B cell (primary cell): ENCODE measurements at regions not wholly inside any gene's neighbourhood (a gene's known extent, or its start where the extent isn't known, plus 50 kb on each side); places are given as distances from the start of the nearest gene placed in this dataset.

Source experiments
- ATAC-seq: fragments of 200-7000 bp; cut with Tn5 transposase; one replicate; pipeline ENCODE4 v1.10.0; 2021; ENCODE audit warnings: low read depth, mild to moderate bottlenecking, moderate number of reproducible peaks, moderate library complexity
- CTCF ChIA-PET: fragments of 350-600 bp; sonication (Branson Sonifier 250); formaldehyde crosslinking; loops from one replicate; lab custom pipeline; 2021; ENCODE audit warnings: antibody characterized with exemption, inconsistent platforms; lab: Charles Lee
- POLR2A ChIA-PET: fragments of 350-600 bp; sonication (Branson Sonifier 250); formaldehyde crosslinking; loops from one replicate; lab custom pipeline; 2021; ENCODE audit warnings: antibody characterized with exemption; lab: Charles Lee
- DNase-seq: peaks from one replicate; pipeline ENCODE4 v3.0.0; 2013
- H2AFZ ChIP-seq: 2 replicates; pipeline ENCODE4 v1.6.1; 2012; ENCODE audit warnings: mild to moderate bottlenecking, low read depth, low read length; ENCODE audit not compliant: insufficient read depth, poor library complexity, severe bottlenecking
- H3K27ac ChIP-seq, 2 donors: 1 replicate in 1 of 2; 2 replicates in 1 of 2; pipeline ENCODE4 v1.5.1; 2012 to 2013; ENCODE audit warnings: low read length in 2 of 2, mild to moderate bottlenecking in 2 of 2, moderate library complexity in 1 of 2
- H3K27me3 ChIP-seq, 4 experiments: fragments of 200-600 bp in 1 of 4; sonication (generic) in 1 of 4; replicated peaks in 1 of 4; 1 replicate in 2 of 4; 2 replicates in 2 of 4; pipeline versions ENCODE4 v1.6.1 to v1.7.0; 2013 to 2016; ENCODE audit warnings: low read length in 3 of 4, mild to moderate bottlenecking in 2 of 4, mixed read lengths in 1 of 4, moderate library complexity in 1 of 4; ENCODE audit not compliant: insufficient read depth in 4 of 4, control insufficient read depth in 3 of 4; ENCODE audit errors: control extremely low read depth in 1 of 4
- H3K36me3 ChIP-seq, 2 experiments: replicated peaks in 1 of 2; 1 replicate in 1 of 2; 2 replicates in 1 of 2; pipeline versions ENCODE4 v1.6.1 to v1.7.1; 2013; ENCODE audit warnings: low read length in 1 of 2; ENCODE audit not compliant: insufficient read depth in 2 of 2, control insufficient read depth in 1 of 2; ENCODE audit errors: control extremely low read depth in 1 of 2, extremely low read depth in 1 of 2
- H3K4me1 ChIP-seq, 2 donors: fragments of 200-600 bp in 1 of 2; sonication (generic) in 1 of 2; 1 replicate in 1 of 2; 2 replicates in 1 of 2; pipeline versions ENCODE4 v1.5.1 to v1.6.1; 2013 to 2017; ENCODE audit warnings: low read length in 2 of 2; ENCODE audit not compliant: control insufficient read depth in 2 of 2, insufficient read depth in 2 of 2
- H3K4me2 ChIP-seq: replicated peaks from 2 replicates; pipeline ENCODE3; 2012; ENCODE audit warnings: mild to moderate bottlenecking, low read depth, low read length; ENCODE audit not compliant: poor library complexity, severe bottlenecking
- H3K4me3 ChIP-seq, 5 experiments: fragments of 200-600 bp in 1 of 5; sonication (generic) in 1 of 5; 1 replicate in 3 of 5; 2 replicates in 2 of 5; pipeline versions ENCODE4 v1.5.1 to v1.7.0; 2011 to 2016; ENCODE audit warnings: low read length in 4 of 5, mild to moderate bottlenecking in 4 of 5, low read depth in 2 of 5, control low read depth in 1 of 5, moderate library complexity in 1 of 5; ENCODE audit not compliant: insufficient read depth in 1 of 5; ENCODE audit errors: control extremely low read depth in 1 of 5, extremely low read depth in 1 of 5
- H3K79me2 ChIP-seq: fragments of 200-600 bp; sonication (generic); one replicate; pipeline ENCODE4 v1.6.0; 2016; ENCODE audit warnings: low read length; ENCODE audit not compliant: control insufficient read depth, insufficient read depth
- H3K9ac ChIP-seq: fragments of 200-600 bp; sonication (generic); 2 replicates; pipeline ENCODE4 v1.6.1; 2017; ENCODE audit warnings: mild to moderate bottlenecking, low read length, moderate library complexity
- H3K9me3 ChIP-seq, 3 donors: one replicate each; pipeline versions ENCODE4 v1.6.1 to v1.7.1; 2013; ENCODE audit warnings: low read length in 2 of 3; ENCODE audit not compliant: control insufficient read depth in 2 of 3, insufficient read depth in 1 of 3; ENCODE audit errors: control extremely low read depth in 1 of 3
- H4K20me1 ChIP-seq: 2 replicates; pipeline ENCODE4 v1.6.0; 2012; ENCODE audit warnings: mild to moderate bottlenecking, low read length; ENCODE audit not compliant: insufficient read depth, control insufficient read depth, poor library complexity, severe bottlenecking
- H3K27ac Mint-ChIP-seq: one replicate; pipeline ENCODE4 v1.8.0; 2021; ENCODE audit warnings: mixed read lengths
- H3K27me3 Mint-ChIP-seq: one replicate; pipeline ENCODE4 v1.8.0; 2021; ENCODE audit warnings: mixed read lengths
- H3K4me1 Mint-ChIP-seq: one replicate; pipeline ENCODE4 v1.8.0; 2021; ENCODE audit warnings: mixed read lengths
- H3K4me3 Mint-ChIP-seq: one replicate; pipeline ENCODE4 v1.8.0; 2021; ENCODE audit warnings: mixed read lengths
- H3K9me3 Mint-ChIP-seq: one replicate; pipeline ENCODE4 v1.8.0; 2022; ENCODE audit warnings: mixed read lengths; ENCODE audit not compliant: insufficient read depth
- CTCF ChIP-seq: fragments of 200-600 bp; IDR thresholded peaks from one replicate; pipeline ENCODE4 v1.8.0; 2022; ENCODE audit warnings: antibody characterized with exemption, mild to moderate bottlenecking
- EZH2 ChIP-seq: IDR thresholded peaks from 2 replicates; pipeline ENCODE4 v1.6.1; 2012; ENCODE audit warnings: borderline replicate concordance, low read depth, mild to moderate bottlenecking, moderate library complexity, low read length; ENCODE audit not compliant: insufficient read depth, poor library complexity, severe bottlenecking
- WGBS: methylation state at CpG from one replicate; pipeline ENCODE4 v1.1.5; 2013; ENCODE audit warnings: missing lambda C conversion rate; ENCODE audit not compliant: insufficient coverage; 5-methylcytosine and 5-hydroxymethylcytosine counted together
- intact Hi-C: fragments of 100-400 bp; cut with micrococcal nuclease; formaldehyde crosslinking; loops from one replicate; pipeline ENCODE4 v1.10.0; 2022

DNA sequence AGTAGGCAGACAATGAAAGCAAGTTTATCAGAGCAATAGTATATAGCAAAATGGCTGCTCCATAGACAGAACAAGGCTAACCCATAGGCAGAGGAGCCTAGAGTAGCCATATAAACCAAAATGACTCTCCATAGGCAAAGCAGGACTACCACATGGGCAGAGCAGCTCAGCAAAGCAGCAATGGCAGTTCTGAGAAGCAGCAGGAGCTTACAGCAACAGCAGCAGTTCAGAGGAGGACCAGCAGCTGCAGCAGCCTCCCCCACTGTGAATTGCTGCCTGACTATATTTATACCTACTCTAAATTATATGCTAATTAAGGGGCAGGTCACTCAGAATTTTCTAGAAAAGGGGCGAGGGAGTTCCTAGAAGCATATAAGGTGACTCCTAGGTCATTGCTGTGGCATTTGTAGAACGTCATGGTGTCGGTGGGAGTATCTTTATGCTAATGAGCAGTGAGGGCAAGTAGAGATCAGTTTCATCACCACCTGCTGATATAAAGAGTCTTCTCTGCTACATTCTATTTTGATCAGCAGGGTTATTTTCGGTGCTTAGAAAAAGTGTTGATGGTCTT, 1115.5 kb downstream of the DTWD2 start:
- no peaks in the 10 kb centered on the region for H3K4me1 Mint-ChIP-seq
- 92% methylated on average over 2 of the region's 4 CpGs for WGBS

DNA sequence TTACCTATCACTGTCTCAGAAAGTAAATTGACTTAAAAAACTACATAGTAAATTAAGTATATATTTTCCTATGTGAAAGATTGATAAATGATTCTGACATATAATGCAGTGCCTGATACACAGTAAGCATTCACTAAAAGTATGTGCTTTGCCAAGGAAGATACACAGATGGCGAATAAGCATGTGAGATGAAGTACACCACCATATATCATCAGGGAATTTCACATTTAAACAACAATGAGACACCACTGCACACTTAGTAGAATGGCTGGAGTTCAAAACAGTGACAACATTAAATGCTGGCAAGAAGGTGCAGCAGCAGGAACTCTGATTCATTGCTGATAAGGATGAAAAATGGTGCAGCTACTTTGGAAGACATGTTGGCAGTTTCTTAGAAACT, 1118.8 kb downstream of the DTWD2 start:
- no CpG with 5 or more reads among the region's 1 CpG for WGBS
- DNase-seq (no peak), ATAC-seq (no peak)
- Histone ChIP-seq H3K4me2 (no peak overlapping the region), H3K9me3 (peaks cover 0 to 4% (median 0%) of the 10 kb centered on the region in 3 donors), H3K36me3 (no peaks in the 10 kb centered on the region), H3K9ac (no peak overlapping the region), H3K27ac (no peak overlapping the region), H3K79me2 (no peaks in the 10 kb centered on the region), H3K4me3 (no peak overlapping the region), H3K4me1 (no peaks in the 10 kb centered on the region), H4K20me1 (no peaks in the 10 kb centered on the region), H2AFZ (no peak overlapping the region), H3K27me3 (no peaks in the 10 kb centered on the region)
- no peaks in the 10 kb centered on the region for H3K4me1 Mint-ChIP-seq
- ChIA-PET POLR2A (no interaction called here), CTCF (no interaction called here)
- no peaks in the 10 kb centered on the region for H3K27me3 Mint-ChIP-seq
- no peak overlapping the region for H3K27ac Mint-ChIP-seq
- intact Hi-C loops: no loop called here
- no peak for TF ChIP-seq EZH2
- TF ChIP-seq CTCF: no peak
- H3K9me3 Mint-ChIP-seq: no peaks in the 10 kb centered on the region
- H3K4me3 Mint-ChIP-seq: no peak overlapping the region

More for the DNA sequence above, 1115.5 kb downstream of the DTWD2 start:
- Histone ChIP-seq H4K20me1 (no peaks in the 10 kb centered on the region), H3K9me3 (peaks cover 0 to 4% (median 0%) of the 10 kb centered on the region in 3 donors), H3K27me3 (no peaks in the 10 kb centered on the region), H3K79me2 (no peaks in the 10 kb centered on the region), H3K4me1 (no peaks in the 10 kb centered on the region), H3K9ac (no peak overlapping the region), H3K36me3 (no peaks in the 10 kb centered on the region), H3K4me3 (no peak overlapping the region), H3K4me2 (no peak overlapping the region), H2AFZ (no peak overlapping the region), H3K27ac (no peak overlapping the region)
- ChIA-PET CTCF (no interaction called here), POLR2A (no interaction called here)
- no peaks in the 10 kb centered on the region for H3K9me3 Mint-ChIP-seq
- no peak overlapping the region for H3K27ac Mint-ChIP-seq
- H3K4me3 Mint-ChIP-seq: no peak overlapping the region
- H3K27me3 Mint-ChIP-seq: no peaks in the 10 kb centered on the region
- intact Hi-C loops: no loop called here
- no peak for ATAC-seq
- no peak for DNase-seq
- no peak for TF ChIP-seq CTCF
- TF ChIP-seq EZH2: no peak
